ENCODE measurements at regions not wholly inside any gene's neighbourhood (a gene's known extent, or its start where the extent isn't known, plus 50 kb on each side); places are given as distances from the start of the nearest gene placed in this dataset.

DNA sequence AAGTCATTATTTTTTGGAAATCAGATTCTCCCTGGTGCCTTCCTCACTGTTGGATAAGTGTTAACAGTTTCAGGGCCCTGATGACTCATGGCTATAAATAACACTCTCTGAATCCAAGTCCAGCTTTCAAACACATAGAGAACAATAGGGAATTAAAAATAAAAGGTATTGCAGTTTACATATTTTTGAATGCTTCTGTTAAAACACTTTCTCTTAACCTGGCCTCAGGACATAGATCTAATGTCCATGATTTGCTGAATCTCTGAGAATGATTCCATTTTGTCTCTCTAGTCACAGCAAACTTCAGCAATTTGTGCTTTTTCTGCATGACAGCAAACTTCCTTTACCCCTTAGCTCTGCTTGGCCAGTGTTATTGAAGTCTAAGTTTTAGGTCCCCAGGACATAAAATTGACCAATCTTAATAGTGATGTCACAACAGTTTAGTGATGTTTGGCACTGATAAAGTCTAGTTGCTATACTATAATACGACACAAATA, 1192.4 kb upstream of the CITED2 start:
- TF ChIP-seq ZNF133 (CRISPR knock-in tag; IDR thresholded peaks at IDR 0.05) (no peak), ZNF263 (CRISPR knock-in tag; IDR thresholded peaks at IDR 0.05; ENCODE audit: borderline replicate concordance) (no peak), CTCF (IDR thresholded peaks at IDR 0.05 in 2 of 3, conservative IDR thresholded peaks at IDR 0.05 in 1 of 3; ENCODE audit: insufficient read depth in 2 of 3, low read depth in 1 of 3, low read length in 3 of 3) (no peak), ESRRA (IDR thresholded peaks at IDR 0.05; ENCODE audit: borderline replicate concordance, low read depth) (no peak), ZNF121 (CRISPR knock-in tag; conservative IDR thresholded peaks at IDR 0.05) (no peak), HSF4 (CRISPR knock-in tag; IDR thresholded peaks at IDR 0.05; ENCODE audit: borderline replicate concordance) (no peak), CHD2 (IDR thresholded peaks at IDR 0.05; ENCODE audit: low read depth, low read length) (no peak), ZNF347 (CRISPR knock-in tag; IDR thresholded peaks at IDR 0.05; ENCODE audit: low read depth) (no peak), RAD21 (CRISPR knock-in tag; conservative IDR thresholded peaks at IDR 0.05 in 1 of 2, IDR thresholded peaks at IDR 0.05 in 1 of 2) (no peak), ZNF274 (IDR thresholded peaks at IDR 0.05; ENCODE audit: borderline replicate concordance, low read depth, low read length) (no peak), ZZZ3 (IDR thresholded peaks at IDR 0.05) (no peak), SRSF7 (optimal IDR thresholded peaks at IDR 0.05; ENCODE audit: low read depth, low read length) (no peak)
- TF ChIP-seq, protein P1, sequence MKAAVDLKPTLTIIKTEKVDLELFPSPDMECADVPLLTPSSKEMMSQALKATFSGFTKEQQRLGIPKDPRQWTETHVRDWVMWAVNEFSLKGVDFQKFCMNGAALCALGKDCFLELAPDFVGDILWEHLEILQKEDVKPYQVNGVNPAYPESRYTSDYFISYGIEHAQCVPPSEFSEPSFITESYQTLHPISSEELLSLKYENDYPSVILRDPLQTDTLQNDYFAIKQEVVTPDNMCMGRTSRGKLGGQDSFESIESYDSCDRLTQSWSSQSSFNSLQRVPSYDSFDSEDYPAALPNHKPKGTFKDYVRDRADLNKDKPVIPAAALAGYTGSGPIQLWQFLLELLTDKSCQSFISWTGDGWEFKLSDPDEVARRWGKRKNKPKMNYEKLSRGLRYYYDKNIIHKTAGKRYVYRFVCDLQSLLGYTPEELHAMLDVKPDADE (conservative IDR thresholded peaks at IDR 0.05; ENCODE audit: control insufficient read depth, low read depth, low read length), result no peak

Measured in K562 (cell line).